ENCODE measurements at regions not wholly inside any gene's neighbourhood (a gene's known extent, or its start where the extent isn't known, plus 50 kb on each side); places are given as distances from the start of the nearest gene placed in this dataset.

GRCh38 chr18:78526923-78527711 lies 452.5 kb upstream of the SALL3 start:
- TF ChIP-seq CTCF (IDR thresholded peaks at IDR 0.05) (no peak), POLR2A (IDR thresholded peaks at IDR 0.05) (no peak)
